ENCODE measurements at regions not wholly inside any gene's neighbourhood (a gene's known extent, or its start where the extent isn't known, plus 50 kb on each side); places are given as distances from the start of the nearest gene placed in this dataset.

DNA sequence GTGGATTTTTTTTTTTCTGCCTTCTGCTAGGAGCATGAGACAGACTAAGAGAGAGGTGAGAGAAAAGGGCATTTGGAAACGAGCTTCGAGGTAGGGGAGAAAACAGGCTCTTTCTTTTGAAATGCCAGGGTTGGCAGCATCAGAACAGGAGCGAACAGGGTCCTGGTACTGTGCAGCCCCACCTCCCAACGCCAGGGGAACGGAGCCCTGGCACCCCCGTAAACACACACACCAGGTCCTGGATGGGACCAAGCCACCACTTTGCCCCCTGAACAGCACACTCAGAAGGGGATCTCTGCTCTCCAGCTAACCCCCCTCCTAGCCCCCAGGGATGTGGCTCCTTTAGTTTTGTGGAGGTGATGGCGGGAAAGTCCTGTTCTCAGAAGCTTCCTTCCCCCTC, 127.1 kb downstream of the CTTN start:
- TF ChIP-seq CTCF (IDR thresholded peaks at IDR 0.05) (no peak), POLR2A (IDR thresholded peaks at IDR 0.05) (no peak), EP300 (IDR thresholded peaks at IDR 0.05) (no peak)
- Histone ChIP-seq H3K9me3 (no peaks in the 10 kb centered on the region), H3K36me3 (no peaks in the 10 kb centered on the region), H3K4me3 (no peak overlapping the region), H3K4me1 (no peaks in the 10 kb centered on the region), H3K27me3 (peaks cover 0 to 10% of the 10 kb centered on the region in 2 donors), H3K27ac (no peak overlapping the region)
- no peak for DNase-seq (ENCODE audit: low spot score in 2 of 2)
- 88 to 90% methylated on average over 7 of the region's 7 CpGs for WGBS, 2 donors

- Histone ChIP-seq H3K36me3 (no peaks in the 10 kb centered on the region), H3K4me1 (no peaks in the 10 kb centered on the region), H3K4me3 (no peak overlapping the region), H3K27me3 (peaks cover 0 to 10% of the 10 kb centered on the region in 2 donors), H3K27ac (no peak overlapping the region), H3K9me3 (no peaks in the 10 kb centered on the region)
- TF ChIP-seq POLR2A (IDR thresholded peaks at IDR 0.05) (no peak), EP300 (IDR thresholded peaks at IDR 0.05) (no peak), CTCF (IDR thresholded peaks at IDR 0.05) (no peak)
- WGBS, 2 donors: 75 to 81% methylated on average over 23 to 24 of the region's 24 CpGs
- DNase-seq (ENCODE audit: low spot score in 2 of 2): no peak
Measured at GRCh38 chr11:70526116-70527045, 128.1 kb downstream of the CTTN start.

- WGBS, 2 donors: 57 to 64% methylated on average over 4 to 7 of the region's 7 CpGs
- no peak for DNase-seq (ENCODE audit: low spot score in 2 of 2)
- H3K36me3 ChIP-seq: no peaks in the 10 kb centered on the region
- H3K4me1 ChIP-seq: no peaks in the 10 kb centered on the region
- no peak overlapping the region for H3K27ac ChIP-seq
- TF ChIP-seq POLR2A (IDR thresholded peaks at IDR 0.05) (no peak), CTCF (IDR thresholded peaks at IDR 0.05) (no peak), EP300 (IDR thresholded peaks at IDR 0.05) (no peak)
- H3K4me3 ChIP-seq: no peak overlapping the region
- no peaks in the 10 kb centered on the region for H3K9me3 ChIP-seq
- H3K27me3 ChIP-seq: peaks cover 0 to 10% of the 10 kb centered on the region in 2 donors
Measured at GRCh38 chr11:70527046-70527395, 128.7 kb downstream of the CTTN start.

DNA sequence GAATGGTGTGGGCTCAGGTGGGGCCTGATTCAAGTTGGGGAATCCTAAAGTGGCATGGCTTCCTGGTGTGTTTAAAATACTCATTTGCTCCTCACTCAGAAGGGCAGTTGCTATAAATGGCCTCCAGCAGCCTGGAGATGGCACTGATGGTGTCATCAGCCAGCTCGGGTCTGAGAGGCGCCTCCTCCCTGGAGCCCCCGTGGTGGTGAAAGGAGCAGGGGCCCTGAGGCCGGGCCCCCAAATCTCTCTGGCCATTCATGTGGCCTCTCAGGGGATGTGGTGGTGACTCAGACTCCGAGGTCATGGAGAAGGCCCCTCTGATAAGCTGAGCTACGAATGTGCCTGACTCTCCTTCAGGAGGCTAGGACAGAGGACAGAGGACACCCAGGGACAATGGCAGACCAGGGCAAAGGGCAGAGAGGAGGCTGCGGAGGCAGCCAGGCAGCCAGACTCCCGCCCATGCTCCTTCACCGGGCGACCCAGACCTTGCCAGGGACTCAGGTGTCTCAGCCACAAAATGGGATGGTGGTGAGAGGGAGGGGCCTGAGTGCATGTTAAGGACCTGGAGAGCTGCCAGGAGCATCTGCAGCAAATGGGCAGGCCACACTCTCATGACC, 129.2 kb downstream of the CTTN start:
- no peak for TF ChIP-seq POLR2A (IDR thresholded peaks at IDR 0.05)
- H3K36me3 ChIP-seq: no peaks in the 10 kb centered on the region
- 66 to 75% methylated on average over 6 to 10 of the region's 10 CpGs for WGBS, 2 donors
- no peaks in the 10 kb centered on the region for H3K4me1 ChIP-seq
- no peak for DNase-seq (ENCODE audit: low spot score in 2 of 2)
- no peak overlapping the region for H3K4me3 ChIP-seq
- no peaks in the 10 kb centered on the region for H3K9me3 ChIP-seq
- H3K27ac ChIP-seq: no peak overlapping the region
- peaks cover 0 to 8% of the 10 kb centered on the region in 2 donors for H3K27me3 ChIP-seq

GRCh38 chr11:70528046-70528793, 129.9 kb downstream of the CTTN start:
- DNase-seq (ENCODE audit: low spot score in 2 of 2): no peak
- 80 to 84% methylated on average over 28 to 29 of the region's 33 CpGs for WGBS, 2 donors

More at GRCh38 chr11:70528046-70528793, 129.9 kb downstream of the CTTN start:
- no peaks in the 10 kb centered on the region for H3K9me3 ChIP-seq
- H3K27me3 ChIP-seq: peaks cover 0 to 2% of the 10 kb centered on the region in 2 donors
- no peak for TF ChIP-seq POLR2A (IDR thresholded peaks at IDR 0.05)
- no peak for TF ChIP-seq EP300 (IDR thresholded peaks at IDR 0.05)
- TF ChIP-seq CTCF (IDR thresholded peaks at IDR 0.05): no peak
- no peaks in the 10 kb centered on the region for H3K4me1 ChIP-seq
- H3K36me3 ChIP-seq: no peaks in the 10 kb centered on the region
- no peak overlapping the region for H3K27ac ChIP-seq
- no peak overlapping the region for H3K4me3 ChIP-seq
